Erythroblast (primary cell): ENCODE measurements at regions not wholly inside any gene's neighbourhood (a gene's known extent, or its start where the extent isn't known, plus 50 kb on each side); places are given as distances from the start of the nearest gene placed in this dataset.

Experiments
- GATA1 ChIP-seq: IDR thresholded peaks from 2 replicates; pipeline ENCODE4 v1.6.1; 2011; ENCODE audit warnings: low read depth, mild to moderate bottlenecking, control low read depth, low read length, moderate library complexity
- POLR2A ChIP-seq: IDR thresholded peaks from 2 replicates; pipeline ENCODE4 v1.6.1; 2011; ENCODE audit warnings: mild to moderate bottlenecking, low read length

DNA sequence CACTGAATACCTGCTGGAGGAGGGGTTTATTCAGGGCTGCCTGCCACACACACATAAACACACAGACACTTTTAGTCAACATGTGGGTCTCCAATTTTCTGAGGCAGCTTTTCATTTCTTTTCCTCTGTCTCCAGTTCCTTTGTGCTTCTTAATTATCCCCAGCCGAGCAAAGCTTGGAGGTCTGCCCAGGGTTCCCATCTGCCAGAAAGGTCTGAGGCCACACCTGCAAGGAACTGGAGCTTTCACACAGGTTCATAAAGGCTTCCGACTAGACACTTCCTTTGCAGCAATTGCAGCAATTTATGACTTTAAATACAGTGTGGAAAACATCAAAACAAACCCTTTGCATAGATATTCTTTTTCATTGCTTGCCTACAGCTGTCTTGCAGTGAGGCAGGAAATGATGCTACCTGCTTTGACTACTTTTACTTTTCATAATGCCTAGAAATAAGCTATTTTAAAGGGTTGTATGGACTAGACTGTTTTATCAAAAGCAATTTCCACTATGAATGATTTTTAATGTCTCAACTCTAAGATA, 1318.9 kb downstream of the AACS start:
- TF ChIP-seq POLR2A (no peak), GATA1 (no peak)
